ENCODE measurements at regions not wholly inside any gene's neighbourhood (a gene's known extent, or its start where the extent isn't known, plus 50 kb on each side); places are given as distances from the start of the nearest gene placed in this dataset.

DNA sequence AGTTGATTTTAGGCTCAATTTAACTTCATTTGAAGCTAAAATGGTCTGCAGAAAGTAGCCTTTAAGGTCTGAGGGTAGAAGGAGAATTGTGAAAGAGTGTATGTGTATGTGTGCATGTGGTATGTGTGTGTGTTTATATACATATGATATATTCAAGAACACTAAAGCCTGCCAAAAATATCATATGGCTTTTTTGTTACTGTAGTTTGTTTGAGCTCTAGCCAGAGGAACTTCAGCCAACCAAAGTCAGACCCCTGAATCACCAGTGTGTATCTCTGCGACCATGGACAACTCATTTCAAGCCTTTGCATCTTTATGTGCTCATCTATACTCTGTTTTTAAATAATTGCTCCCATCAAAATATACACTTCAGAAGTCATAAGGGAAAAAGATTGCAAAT lies 58.4 kb upstream of the HDAC9 start:
- 51 to 78% (median 66%) methylated on average over 1 of the region's 1 CpG for WGBS, 3 donors
- no peaks in the 10 kb centered on the region for H3K27me3 ChIP-seq (ENCODE audit: control insufficient read depth in 3 of 3, insufficient read depth in 3 of 3, low read length in 3 of 3)
- FAIRE-seq = no peak
- H3K4me3 ChIP-seq (ENCODE audit: low read depth in 1 of 3, low read length in 3 of 3) = no peak overlapping the region
- no peaks in the 10 kb centered on the region for H3K4me1 ChIP-seq (ENCODE audit: control insufficient read depth in 3 of 3, insufficient read depth in 2 of 3, low read depth in 1 of 3, low read length in 2 of 3)
- DNase-seq = no peak
- no peaks in the 10 kb centered on the region for H3K9me3 ChIP-seq (ENCODE audit: control insufficient read depth in 2 of 2, insufficient read depth in 1 of 2, low read depth in 1 of 2, low read length in 1 of 2)
- H3K27ac ChIP-seq (ENCODE audit: low read depth in 1 of 3, low read length in 2 of 3) = no peak overlapping the region
- no peaks in the 10 kb centered on the region for H3K36me3 ChIP-seq (ENCODE audit: control insufficient read depth in 3 of 3, insufficient read depth in 2 of 3, low read depth in 1 of 3, low read length in 3 of 3)

DNA sequence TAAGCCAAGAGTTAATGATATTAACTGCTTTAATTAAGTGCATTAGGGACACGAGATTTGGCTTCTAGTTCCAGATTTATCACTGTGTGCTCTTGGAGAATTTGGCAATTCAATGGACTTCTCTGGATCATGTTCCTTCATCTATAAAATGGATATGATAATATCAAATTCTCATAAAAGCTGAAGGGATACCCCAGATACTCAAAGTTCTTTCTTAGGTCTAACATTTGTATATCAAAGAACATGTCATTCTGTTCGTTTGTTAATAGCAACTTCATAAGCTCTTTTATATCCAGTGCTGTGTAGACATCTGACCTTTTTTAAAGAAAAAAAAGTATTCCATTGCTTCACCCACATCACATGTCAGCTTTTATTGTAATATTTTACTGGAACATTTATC lies 54.6 kb upstream of the HDAC9 start:
- no peaks in the 10 kb centered on the region for H3K9me3 ChIP-seq (ENCODE audit: control insufficient read depth in 2 of 2, insufficient read depth in 1 of 2, low read depth in 1 of 2, low read length in 1 of 2)
- no peaks in the 10 kb centered on the region for H3K4me1 ChIP-seq (ENCODE audit: control insufficient read depth in 3 of 3, insufficient read depth in 2 of 3, low read depth in 1 of 3, low read length in 2 of 3)
- no peaks in the 10 kb centered on the region for H3K36me3 ChIP-seq (ENCODE audit: control insufficient read depth in 3 of 3, insufficient read depth in 2 of 3, low read depth in 1 of 3, low read length in 3 of 3)
- FAIRE-seq (no peak), DNase-seq (no peak)
- no peak overlapping the region for H3K4me3 ChIP-seq (ENCODE audit: low read depth in 1 of 3, low read length in 3 of 3)
- no peak overlapping the region for H3K27ac ChIP-seq (ENCODE audit: low read depth in 1 of 3, low read length in 2 of 3)
- H3K27me3 ChIP-seq (ENCODE audit: control insufficient read depth in 3 of 3, insufficient read depth in 3 of 3, low read length in 3 of 3) = no peaks in the 10 kb centered on the region
- 32 to 64% (median 32%) methylated on average over 2 of the region's 2 CpGs for WGBS, 3 donors

DNA sequence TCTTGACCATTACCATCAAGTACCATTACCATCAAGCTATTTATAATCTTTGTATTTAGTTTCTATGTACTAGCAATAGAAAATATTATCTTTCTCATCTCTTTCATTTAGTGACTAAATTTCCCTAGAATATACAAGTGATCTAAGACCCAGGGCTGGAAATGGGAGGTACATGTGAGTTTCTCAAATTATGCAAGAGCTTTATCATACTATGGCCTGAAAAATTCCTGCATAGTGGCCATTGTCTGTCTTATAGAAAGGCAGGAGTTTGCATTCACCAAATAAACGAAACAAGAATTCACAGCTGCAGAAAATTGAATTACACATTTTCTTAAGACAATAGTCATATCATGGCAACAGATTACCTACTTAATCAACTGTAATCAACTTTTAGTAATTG lies 50.7 kb upstream of the HDAC9 start:
- Histone ChIP-seq H3K27ac (ENCODE audit: low read depth in 1 of 3, low read length in 2 of 3) (no peak overlapping the region), H3K36me3 (ENCODE audit: control insufficient read depth in 3 of 3, insufficient read depth in 2 of 3, low read depth in 1 of 3, low read length in 3 of 3) (no peaks in the 10 kb centered on the region), H3K4me1 (ENCODE audit: control insufficient read depth in 3 of 3, insufficient read depth in 2 of 3, low read depth in 1 of 3, low read length in 2 of 3) (no peaks in the 10 kb centered on the region), H3K9me3 (ENCODE audit: control insufficient read depth in 2 of 2, insufficient read depth in 1 of 2, low read depth in 1 of 2, low read length in 1 of 2) (no peaks in the 10 kb centered on the region), H3K27me3 (ENCODE audit: control insufficient read depth in 3 of 3, insufficient read depth in 3 of 3, low read length in 3 of 3) (no peaks in the 10 kb centered on the region), H3K4me3 (ENCODE audit: low read depth in 1 of 3, low read length in 3 of 3) (no peak overlapping the region)
- DNase-seq = no peak
- no peak for FAIRE-seq
- 57 to 84% (median 58%) methylated on average over 1 of the region's 1 CpG for WGBS, 3 donors

DNA sequence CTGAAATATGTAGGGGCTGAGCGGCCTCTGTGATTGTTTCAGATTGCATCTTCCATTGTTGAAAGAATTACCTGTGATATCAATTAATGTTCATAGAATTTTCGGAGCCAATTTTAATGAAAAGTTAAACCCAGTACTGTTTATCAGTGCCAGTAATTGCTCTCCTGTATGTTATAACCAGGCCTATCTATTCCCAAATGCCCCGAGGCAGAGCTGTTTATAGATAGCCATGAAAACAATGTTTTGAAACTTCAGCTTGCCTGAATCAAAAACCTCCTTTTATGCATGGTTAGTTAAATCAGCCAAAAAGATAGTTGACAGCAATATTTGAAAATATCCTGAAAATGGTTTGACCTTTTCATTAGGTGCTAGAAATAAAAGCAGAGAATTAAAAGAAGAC lies 50.1 kb upstream of the HDAC9 start:
- 70 to 83% (median 74%) methylated on average over 3 of the region's 3 CpGs for WGBS, 3 donors
- no peak for FAIRE-seq
- no peak overlapping the region for H3K4me3 ChIP-seq (ENCODE audit: low read depth in 1 of 3, low read length in 3 of 3)

More for the DNA sequence above, 50.1 kb upstream of the HDAC9 start:
- H3K27ac ChIP-seq (ENCODE audit: low read depth in 1 of 3, low read length in 2 of 3) = no peak overlapping the region
- H3K36me3 ChIP-seq (ENCODE audit: control insufficient read depth in 3 of 3, insufficient read depth in 2 of 3, low read depth in 1 of 3, low read length in 3 of 3) = no peaks in the 10 kb centered on the region
- DNase-seq = no peak
- no peaks in the 10 kb centered on the region for H3K27me3 ChIP-seq (ENCODE audit: control insufficient read depth in 3 of 3, insufficient read depth in 3 of 3, low read length in 3 of 3)
- no peaks in the 10 kb centered on the region for H3K4me1 ChIP-seq (ENCODE audit: control insufficient read depth in 3 of 3, insufficient read depth in 2 of 3, low read depth in 1 of 3, low read length in 2 of 3)
- H3K9me3 ChIP-seq (ENCODE audit: control insufficient read depth in 2 of 2, insufficient read depth in 1 of 2, low read depth in 1 of 2, low read length in 1 of 2) = no peaks in the 10 kb centered on the region
